Activated T-cell treated with anti-CD3 and anti-CD28 coated beads, Interleukin-2, amount 50 U/mL, for 4 hours (primary cell): ENCODE measurements at regions not wholly inside any gene's neighbourhood (a gene's known extent, or its start where the extent isn't known, plus 50 kb on each side); places are given as distances from the start of the nearest gene placed in this dataset.

ENCODE experiments used
- ATAC-seq, 2 donors: fragments of 200-7000 bp; cut with Tn5 transposase; one replicate each; pipeline ENCODE4 v1.10.0; 2021
- DNase-seq: peaks from one replicate; pipeline ENCODE4 v3.0.0-alpha.2; 2020
- H3K27me3 Mint-ChIP-seq: one replicate; pipeline ENCODE4 v1.8.0; 2021; ENCODE audit warnings: low read depth, mixed read lengths
- H3K36me3 Mint-ChIP-seq: one replicate; pipeline ENCODE4 v1.8.0; 2022; ENCODE audit warnings: mixed read lengths; ENCODE audit not compliant: insufficient read depth
- H3K4me1 Mint-ChIP-seq: one replicate; pipeline ENCODE4 v1.8.0; 2021; ENCODE audit warnings: low read depth, mixed read lengths
- H3K4me3 Mint-ChIP-seq: one replicate; pipeline ENCODE4 v1.8.0; 2021; ENCODE audit warnings: mild to moderate bottlenecking, moderate library complexity, mixed read lengths
- H3K9me3 Mint-ChIP-seq: one replicate; pipeline ENCODE4 v1.8.0; 2021; ENCODE audit warnings: mixed read lengths

GRCh38 chr10:20474064-20474463, 423.0 kb downstream of the NEBL start:
- Mint-ChIP-seq H3K9me3 (peaks cover 9% of the 10 kb centered on the region), H3K36me3 (no peaks in the 10 kb centered on the region), H3K27me3 (no peaks in the 10 kb centered on the region), H3K4me1 (no peaks in the 10 kb centered on the region), H3K4me3 (no peak overlapping the region)
- DNase-seq (no peak), ATAC-seq (no peak)

DNA sequence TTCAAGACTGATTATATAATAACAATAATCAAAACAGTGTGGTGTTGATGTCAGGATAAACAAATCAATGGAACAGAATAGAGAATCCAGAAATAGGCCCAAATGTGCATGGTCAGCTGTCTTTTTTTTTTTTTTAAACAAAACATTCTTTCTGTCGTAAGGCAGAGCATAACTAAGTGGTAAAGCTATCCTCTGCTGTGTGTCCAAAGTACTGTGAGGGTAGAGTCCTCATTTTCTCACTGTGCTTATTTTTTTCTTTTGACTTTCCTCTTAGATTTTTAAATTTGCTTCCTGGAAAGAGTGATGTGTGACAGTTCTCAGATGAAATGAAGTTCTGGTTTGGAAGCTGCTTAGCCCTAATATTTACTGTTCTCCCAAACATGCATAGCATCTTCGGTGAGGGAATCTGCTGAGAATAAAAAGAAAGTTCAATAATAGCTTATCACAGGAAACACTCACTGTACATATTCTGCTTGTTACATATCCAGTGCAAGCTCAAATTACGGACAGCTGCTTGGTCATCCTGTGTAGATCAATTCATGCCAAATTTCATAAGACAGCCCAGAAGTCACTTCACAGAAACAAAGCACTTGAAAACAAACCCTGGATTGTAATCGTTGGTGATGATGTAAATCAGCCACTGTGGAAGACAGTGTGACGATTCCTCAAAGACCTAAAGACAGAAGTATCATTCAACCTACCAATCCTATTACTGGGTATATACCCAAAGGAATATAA, 423.9 kb downstream of the NEBL start:
- H3K4me1 Mint-ChIP-seq = no peaks in the 10 kb centered on the region
- DNase-seq (no peak), ATAC-seq (no peak)
- H3K4me3 Mint-ChIP-seq = no peak overlapping the region
- no peaks in the 10 kb centered on the region for H3K27me3 Mint-ChIP-seq
- H3K36me3 Mint-ChIP-seq = no peaks in the 10 kb centered on the region
- H3K9me3 Mint-ChIP-seq = peaks cover 13% of the 10 kb centered on the region

DNA sequence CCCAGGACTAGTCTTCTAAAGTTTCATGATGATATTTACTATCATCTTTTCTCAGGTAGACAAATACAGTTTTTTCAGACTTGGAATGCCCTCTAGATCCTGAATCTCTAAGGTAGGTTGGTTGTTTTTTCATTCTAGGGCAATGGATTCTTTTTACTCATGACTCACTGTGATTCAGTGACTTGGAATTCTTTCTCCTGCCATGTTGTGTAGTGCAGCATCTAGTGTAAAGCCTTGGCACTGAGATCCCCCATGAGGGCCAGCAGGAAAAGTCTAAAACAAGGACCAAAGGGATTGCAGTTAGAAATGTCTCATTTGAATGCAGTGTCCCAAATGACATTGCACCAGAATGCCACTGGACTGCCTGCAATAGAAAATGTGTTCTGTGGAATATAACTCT, 430.4 kb downstream of the NEBL start:
- Mint-ChIP-seq H3K27me3 (no peaks in the 10 kb centered on the region), H3K36me3 (no peaks in the 10 kb centered on the region), H3K4me1 (no peaks in the 10 kb centered on the region), H3K4me3 (no peak overlapping the region), H3K9me3 (peaks cover 19% of the 10 kb centered on the region)
- DNase-seq (no peak), ATAC-seq (no peak)

DNA sequence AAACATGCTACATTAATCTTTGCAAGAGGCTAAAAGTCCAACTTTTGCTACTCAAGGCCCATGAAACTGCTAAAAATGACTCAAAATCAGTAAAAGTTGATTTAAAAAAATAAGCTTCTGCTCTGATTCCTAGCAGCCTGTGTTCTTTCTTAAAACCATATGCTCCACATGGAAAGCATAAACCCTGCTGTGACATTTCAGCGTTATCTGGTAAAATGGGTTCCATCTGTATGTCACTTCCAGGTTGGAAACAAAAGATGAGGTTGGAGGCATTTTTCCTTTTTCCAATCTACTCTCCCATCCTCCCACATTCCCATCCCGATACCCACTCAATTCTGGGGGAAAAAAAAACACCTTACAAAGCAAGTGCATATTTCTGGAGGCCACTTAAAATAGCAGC, 439.5 kb downstream of the NEBL start:
- no peaks in the 10 kb centered on the region for H3K36me3 Mint-ChIP-seq
- ATAC-seq (no peak), DNase-seq (no peak)
- peaks cover 3% of the 10 kb centered on the region for H3K9me3 Mint-ChIP-seq
- no peaks in the 10 kb centered on the region for H3K4me1 Mint-ChIP-seq
- no peaks in the 10 kb centered on the region for H3K27me3 Mint-ChIP-seq
- no peak overlapping the region for H3K4me3 Mint-ChIP-seq

DNA sequence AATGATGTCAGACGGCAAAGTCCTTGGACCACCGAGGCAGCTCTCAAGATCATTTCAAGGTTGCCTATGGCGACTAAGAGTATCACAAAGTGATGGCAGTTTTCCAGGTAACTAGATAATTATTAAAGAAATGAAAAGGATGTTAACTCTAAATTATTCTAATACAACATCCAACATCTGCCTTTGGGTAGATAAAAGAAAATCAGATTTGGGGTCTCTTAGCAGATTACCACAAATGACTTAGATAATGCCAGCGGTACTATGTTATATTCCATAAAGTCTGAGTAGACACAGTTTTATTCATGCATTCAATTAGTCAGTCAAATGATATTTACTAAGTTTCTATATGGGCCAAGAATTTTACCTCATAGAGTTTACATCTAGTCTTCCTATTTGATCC, 441.3 kb downstream of the NEBL start:
- Mint-ChIP-seq H3K36me3 (no peaks in the 10 kb centered on the region), H3K27me3 (no peaks in the 10 kb centered on the region), H3K4me1 (no peaks in the 10 kb centered on the region), H3K4me3 (no peak overlapping the region), H3K9me3 (peaks cover 3% of the 10 kb centered on the region)
- no peak for ATAC-seq
- no peak for DNase-seq

GRCh38 chr10:20454331-20454730, 442.8 kb downstream of the NEBL start:
- Mint-ChIP-seq H3K4me1 (no peaks in the 10 kb centered on the region), H3K4me3 (no peak overlapping the region), H3K9me3 (peaks cover 3% of the 10 kb centered on the region), H3K36me3 (no peaks in the 10 kb centered on the region), H3K27me3 (no peaks in the 10 kb centered on the region)
- ATAC-seq (no peak), DNase-seq (no peak)

DNA sequence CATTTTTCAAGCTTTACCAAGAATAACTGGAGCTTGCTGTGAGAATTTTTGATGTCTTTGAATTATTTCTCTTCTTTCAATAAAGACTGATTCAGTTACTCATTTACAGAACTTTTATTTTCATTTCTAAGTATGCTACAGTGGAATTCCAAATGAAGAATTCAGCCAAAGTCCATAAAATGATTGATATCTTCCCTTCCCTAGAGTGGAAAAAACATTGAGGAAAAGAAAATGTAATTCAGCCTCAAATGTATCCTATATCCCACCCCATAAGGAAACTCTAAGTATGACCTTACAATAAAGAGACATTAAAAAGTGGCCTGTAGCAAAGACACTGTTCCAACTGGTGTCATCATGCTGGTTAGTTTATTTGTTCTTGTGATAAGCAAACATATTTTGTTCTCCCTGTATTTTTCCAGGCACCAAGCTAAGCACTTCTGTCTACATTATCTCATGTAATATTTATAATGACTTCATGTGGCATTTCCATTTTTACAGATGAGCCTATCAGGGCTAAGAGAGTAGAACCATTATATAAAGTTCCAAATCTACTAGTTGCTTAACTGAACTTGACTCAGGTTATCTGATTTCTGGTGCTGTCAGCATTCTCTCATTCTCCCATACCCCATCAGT, 450.4 kb downstream of the NEBL start:
- H3K27me3 Mint-ChIP-seq = no peaks in the 10 kb centered on the region
- DNase-seq (no peak), ATAC-seq (no peak)
- H3K36me3 Mint-ChIP-seq = no peaks in the 10 kb centered on the region
- peaks cover 10% of the 10 kb centered on the region for H3K9me3 Mint-ChIP-seq
- no peaks in the 10 kb centered on the region for H3K4me1 Mint-ChIP-seq
- H3K4me3 Mint-ChIP-seq = no peak overlapping the region

DNA sequence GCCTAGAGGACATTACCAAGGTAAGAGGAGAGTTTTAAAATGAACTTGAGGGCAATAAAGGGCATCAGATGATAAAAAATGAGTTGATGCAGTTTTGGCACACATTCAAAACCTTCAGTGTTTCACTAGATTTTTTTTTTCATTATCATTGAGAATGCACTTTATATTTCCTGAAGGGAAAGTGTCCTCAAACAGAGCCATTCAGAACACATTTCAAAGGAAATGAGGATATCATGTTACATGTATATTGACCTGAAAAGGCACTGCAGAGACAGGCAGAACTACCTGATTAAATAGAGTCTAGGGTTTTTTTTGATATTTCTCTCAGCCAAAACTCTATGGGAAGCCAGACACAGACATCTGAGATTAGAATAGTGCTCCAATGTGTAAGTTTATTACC, 454.0 kb downstream of the NEBL start:
- no peaks in the 10 kb centered on the region for H3K4me1 Mint-ChIP-seq
- H3K4me3 Mint-ChIP-seq = no peak overlapping the region
- no peak for DNase-seq
- no peaks in the 10 kb centered on the region for H3K36me3 Mint-ChIP-seq
- no peak for ATAC-seq
- H3K27me3 Mint-ChIP-seq = no peaks in the 10 kb centered on the region
- H3K9me3 Mint-ChIP-seq = peaks cover 17% of the 10 kb centered on the region

DNA sequence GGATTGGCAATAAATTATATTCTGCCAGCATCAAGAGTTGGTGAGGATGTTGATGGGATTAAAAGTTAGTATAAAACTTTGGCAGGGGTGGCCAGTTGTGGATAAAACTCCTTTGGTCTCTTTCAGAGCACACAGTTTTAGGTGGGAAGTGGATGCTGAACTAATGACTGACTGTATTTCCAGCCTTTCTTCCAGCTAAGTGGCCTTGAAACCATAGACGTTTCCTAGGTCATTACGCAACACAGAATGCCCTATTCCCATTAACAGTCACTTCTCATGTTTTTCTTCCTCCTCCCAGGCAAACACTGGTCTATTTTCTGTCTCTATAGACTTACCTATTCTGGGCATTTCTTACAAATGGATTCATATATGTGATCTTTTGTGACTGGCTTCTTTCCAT, 467.4 kb downstream of the NEBL start:
- Mint-ChIP-seq H3K36me3 (no peaks in the 10 kb centered on the region), H3K4me1 (no peaks in the 10 kb centered on the region), H3K9me3 (peaks cover 25% of the 10 kb centered on the region), H3K27me3 (no peaks in the 10 kb centered on the region), H3K4me3 (no peak overlapping the region)
- ATAC-seq (no peak), DNase-seq (no peak)

DNA sequence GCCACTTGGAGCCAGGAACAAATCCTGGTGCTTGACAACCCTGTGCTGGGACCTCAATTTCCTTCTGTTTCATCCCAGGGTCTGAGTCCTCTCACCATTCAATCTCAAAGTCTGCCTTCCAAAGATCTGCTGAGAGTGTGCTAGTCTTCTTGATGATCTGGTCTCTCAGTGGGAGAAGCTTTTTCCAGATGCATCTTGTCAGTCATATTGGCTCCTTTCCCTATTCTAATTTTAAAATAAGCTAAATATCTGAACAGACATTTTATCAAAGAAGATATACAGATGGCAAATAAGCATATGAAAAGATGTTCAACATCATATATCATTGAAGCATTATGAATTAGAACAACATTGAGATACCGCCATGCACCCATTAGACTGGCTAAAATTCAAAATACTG, 469.3 kb downstream of the NEBL start:
- no peak overlapping the region for H3K4me3 Mint-ChIP-seq
- H3K4me1 Mint-ChIP-seq = no peaks in the 10 kb centered on the region
- H3K27me3 Mint-ChIP-seq = no peaks in the 10 kb centered on the region
- ATAC-seq (no peak), DNase-seq (no peak)
- no peaks in the 10 kb centered on the region for H3K36me3 Mint-ChIP-seq
- H3K9me3 Mint-ChIP-seq = peaks cover 37% of the 10 kb centered on the region

GRCh38 chr10:20418286-20418685, 478.8 kb downstream of the NEBL start:
- H3K9me3 Mint-ChIP-seq = peaks cover 21% of the 10 kb centered on the region
- H3K4me1 Mint-ChIP-seq = no peaks in the 10 kb centered on the region
- H3K4me3 Mint-ChIP-seq = no peak overlapping the region
- H3K27me3 Mint-ChIP-seq = no peaks in the 10 kb centered on the region
- no peak for DNase-seq
- no peaks in the 10 kb centered on the region for H3K36me3 Mint-ChIP-seq
- ATAC-seq = no peak

DNA sequence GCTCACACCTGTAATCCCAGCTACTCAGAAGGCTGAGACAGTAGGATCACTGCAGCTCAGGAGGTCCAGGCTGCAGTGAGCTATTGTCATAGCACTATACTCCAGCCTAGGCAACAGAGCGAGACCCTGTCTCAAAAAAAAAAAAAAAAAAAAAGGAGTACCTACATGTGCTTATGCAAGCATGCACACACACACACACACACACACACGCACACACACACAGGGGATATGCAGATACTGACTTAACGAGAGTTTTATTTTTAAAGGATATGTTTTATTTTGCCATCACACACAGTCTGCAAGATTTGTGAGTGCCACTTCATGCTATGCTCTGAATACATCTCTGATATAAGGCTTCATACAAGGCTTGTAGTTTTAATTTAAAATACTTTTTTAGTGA, 479.3 kb downstream of the NEBL start:
- Mint-ChIP-seq H3K4me3 (no peak overlapping the region), H3K9me3 (peaks cover 21% of the 10 kb centered on the region), H3K4me1 (no peaks in the 10 kb centered on the region), H3K27me3 (no peaks in the 10 kb centered on the region), H3K36me3 (no peaks in the 10 kb centered on the region)
- ATAC-seq (no peak), DNase-seq (no peak)

GRCh38 chr10:20415684-20416083, 481.4 kb downstream of the NEBL start:
- Mint-ChIP-seq H3K9me3 (peaks cover 21% of the 10 kb centered on the region), H3K36me3 (no peaks in the 10 kb centered on the region), H3K27me3 (no peaks in the 10 kb centered on the region), H3K4me1 (no peaks in the 10 kb centered on the region), H3K4me3 (no peak overlapping the region)
- DNase-seq = no peak
- no peak for ATAC-seq

DNA sequence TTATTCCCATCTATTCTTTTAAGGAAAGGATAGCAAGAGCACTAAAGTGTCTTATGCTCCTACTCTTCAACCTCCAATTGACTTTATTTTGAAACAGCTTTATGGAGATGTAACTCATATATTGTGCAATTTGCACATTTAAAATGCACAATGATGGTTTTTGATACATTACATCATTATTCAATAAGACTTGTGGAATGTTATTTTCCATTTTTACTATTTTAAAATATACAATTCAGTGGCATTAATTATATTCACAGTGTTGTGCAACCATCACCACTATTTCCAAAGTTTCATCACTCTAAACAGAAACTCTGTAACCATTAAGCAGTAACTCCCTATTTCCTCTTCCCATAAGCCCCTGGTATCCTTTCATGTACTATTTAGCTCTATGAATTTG, 489.8 kb downstream of the NEBL start:
- H3K27me3 Mint-ChIP-seq = no peaks in the 10 kb centered on the region
- no peak overlapping the region for H3K4me3 Mint-ChIP-seq
- H3K4me1 Mint-ChIP-seq = no peaks in the 10 kb centered on the region
- DNase-seq (no peak), ATAC-seq (no peak)
- H3K9me3 Mint-ChIP-seq = peaks cover 12% of the 10 kb centered on the region
- no peaks in the 10 kb centered on the region for H3K36me3 Mint-ChIP-seq

DNA sequence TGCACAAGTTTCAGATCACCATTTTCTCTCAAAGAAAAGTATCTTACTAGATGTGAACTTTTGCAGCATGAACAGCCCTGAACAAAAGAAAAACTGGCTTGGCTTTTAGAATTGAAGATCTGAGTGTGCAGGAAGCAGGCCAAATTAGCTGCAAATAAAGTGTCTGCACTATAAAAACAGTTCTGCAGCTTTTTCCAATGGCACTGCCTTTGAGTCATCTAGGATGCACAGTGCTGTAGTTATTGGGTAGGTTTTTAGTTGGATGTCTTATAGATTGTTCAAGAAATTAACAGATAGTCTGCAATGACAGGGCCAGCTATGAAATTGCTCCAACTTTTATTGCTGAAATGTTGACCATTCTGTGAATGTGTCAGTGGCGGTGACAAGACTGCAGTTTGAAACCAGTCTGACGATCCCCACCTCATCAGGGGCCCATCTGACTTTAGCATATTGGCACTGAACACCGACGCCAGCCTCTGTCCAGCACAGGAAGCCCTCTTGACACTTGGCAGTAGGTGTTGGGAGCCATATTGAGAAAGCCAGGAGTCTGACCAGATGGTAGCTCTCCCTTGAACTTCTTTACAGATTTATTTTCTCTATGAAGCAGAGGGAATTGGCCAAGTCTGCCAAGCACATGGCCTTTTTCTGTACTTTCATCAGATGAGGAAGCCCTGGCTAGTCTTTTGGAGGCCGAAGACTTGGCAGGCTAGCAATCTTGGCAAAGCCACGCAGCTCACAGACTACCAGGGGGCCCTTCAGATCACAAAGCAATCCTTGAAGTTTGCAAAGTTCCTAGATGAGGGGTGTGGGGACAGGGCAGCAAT, 490.6 kb downstream of the NEBL start:
- no peak for DNase-seq
- no peak overlapping the region for H3K4me3 Mint-ChIP-seq
- no peaks in the 10 kb centered on the region for H3K4me1 Mint-ChIP-seq
- H3K27me3 Mint-ChIP-seq = no peaks in the 10 kb centered on the region
- no peak for ATAC-seq
- no peaks in the 10 kb centered on the region for H3K36me3 Mint-ChIP-seq
- peaks cover 9% of the 10 kb centered on the region for H3K9me3 Mint-ChIP-seq
